GM21528 (cell line): ENCODE measurements at regions not wholly inside any gene's neighbourhood (a gene's known extent, or its start where the extent isn't known, plus 50 kb on each side); places are given as distances from the start of the nearest gene placed in this dataset.
"Not testable (repeated sequence)": the region's sequence is repeated elsewhere in the genome, so short reads cannot be mapped to it uniquely, and the experiment has no call there.

Experiments
- ATAC-seq: cut with Tn5 transposase; IDR thresholded peaks from one replicate; pipeline ENCODE4 v1.9.1; 2021; ENCODE audit warnings: mild to moderate bottlenecking, moderate library complexity; ENCODE audit not compliant: unreplicated experiment, low FRiP score

DNA sequence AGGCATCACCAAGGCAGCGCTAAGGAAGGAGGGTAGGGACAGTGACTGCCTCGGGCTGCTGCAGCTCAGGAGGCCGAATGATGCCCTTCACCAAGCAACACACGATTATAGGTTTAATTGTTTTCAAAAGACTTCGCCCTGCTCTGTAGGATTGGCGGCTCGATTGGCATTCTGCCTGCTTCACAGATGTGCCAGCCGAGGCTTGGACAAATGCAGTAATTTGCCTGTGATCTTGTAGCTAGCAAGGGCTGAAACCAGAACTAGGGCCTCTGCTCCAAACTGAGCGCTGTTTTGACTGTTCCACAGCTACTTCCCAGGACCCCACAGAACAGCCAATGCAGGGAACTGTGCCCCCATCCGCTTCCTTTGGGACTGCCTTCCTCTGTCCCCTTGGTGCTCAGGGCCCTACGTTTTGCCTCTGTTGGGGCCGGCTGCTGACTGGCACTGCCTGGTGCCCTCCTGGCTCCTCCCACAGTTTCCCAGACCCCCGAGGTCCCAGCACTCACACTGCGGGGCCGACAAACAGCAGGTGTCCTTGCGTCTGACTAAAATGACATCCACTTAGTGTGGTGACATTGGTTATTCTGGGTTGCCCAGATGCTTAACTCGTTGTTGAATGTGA lies 62.6 kb upstream of the EN2 start:
- ATAC-seq = no peak

DNA sequence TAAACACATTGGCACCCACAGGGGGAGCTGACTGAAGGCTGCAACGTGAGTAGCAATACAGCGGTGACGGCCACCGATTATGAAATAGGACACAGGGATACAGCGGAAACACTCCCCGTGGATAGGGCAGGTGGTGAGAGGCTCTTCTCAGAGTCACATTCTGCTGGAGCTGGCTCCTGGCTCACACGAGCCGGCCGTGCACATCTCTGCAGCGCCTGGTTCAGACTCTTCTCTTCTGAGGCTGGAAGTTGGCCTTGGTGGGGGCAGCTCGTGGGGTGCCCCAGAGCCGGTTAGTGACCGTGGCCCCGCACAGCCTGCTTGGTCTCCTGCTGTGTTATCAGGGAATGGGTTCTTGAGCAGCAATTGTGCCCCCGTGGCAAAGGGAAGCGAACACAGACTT lies 61.3 kb upstream of the EN2 start:
- no peak for ATAC-seq

DNA sequence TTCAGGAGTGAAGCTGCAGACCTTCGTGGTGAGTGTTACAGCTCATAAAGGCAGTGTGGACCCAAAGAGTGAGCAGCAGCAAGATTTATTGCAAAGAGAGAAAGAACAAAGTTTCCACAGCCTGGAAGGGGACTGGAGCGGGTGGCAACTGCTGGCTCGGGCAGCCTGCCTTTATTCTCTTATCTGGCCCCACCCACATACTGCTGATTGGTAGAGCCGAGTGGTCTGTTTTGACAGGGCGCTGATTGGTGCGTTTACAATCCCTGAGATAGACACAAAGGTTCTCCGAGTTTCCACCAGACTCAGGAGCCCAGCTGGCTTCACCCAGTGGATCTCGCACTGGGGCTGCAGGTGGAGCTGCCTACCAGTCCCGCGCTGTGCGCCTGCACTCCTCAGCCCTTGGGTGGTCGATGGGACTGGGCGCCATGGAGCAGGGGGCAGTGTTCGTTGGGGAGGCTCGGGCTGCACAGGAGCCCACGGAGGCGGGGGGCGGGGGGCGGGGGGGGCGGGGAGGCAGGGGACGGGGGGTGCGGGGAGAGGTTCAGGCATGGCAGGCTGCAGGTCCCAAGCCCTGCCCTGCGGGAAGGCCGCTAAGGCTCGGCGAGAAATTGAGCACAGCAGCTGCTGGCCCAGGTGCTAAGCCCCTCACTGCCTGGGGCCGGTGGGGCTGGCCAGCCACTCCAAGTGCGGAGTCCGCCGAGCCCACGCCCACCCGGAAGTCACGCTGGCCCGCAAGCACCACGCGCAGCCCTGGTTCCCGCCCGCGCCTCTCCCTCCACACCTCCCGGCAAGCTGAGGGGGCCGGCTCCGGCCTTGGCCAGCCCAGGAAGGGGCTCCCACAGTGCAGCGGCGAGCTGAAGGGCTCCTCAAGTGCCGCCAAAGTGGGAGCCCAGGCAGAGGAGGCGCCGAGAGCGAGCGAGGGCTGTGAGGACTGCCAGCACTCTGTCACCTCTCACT lies 59.9 kb upstream of the EN2 start:
- ATAC-seq = not testable (repeated sequence)

DNA sequence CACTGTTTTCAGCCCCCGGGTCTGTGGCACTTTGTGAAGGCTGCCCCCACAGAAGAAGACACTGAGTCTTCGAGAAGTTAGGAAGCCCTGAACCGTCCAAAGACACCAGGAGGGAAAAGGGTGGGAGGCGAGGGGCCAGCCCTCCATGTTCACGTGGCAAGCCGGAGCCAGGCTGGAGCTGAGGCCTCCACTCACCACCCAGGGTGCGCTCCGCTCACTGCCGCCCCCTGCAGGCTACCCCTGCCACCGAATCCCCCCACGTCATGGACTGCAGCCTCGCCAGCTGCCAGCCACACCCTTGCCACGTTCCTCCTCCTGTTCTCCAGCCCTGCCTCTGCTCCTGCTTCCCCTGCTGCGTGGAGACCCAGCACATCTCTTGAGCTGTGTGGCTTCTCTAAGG lies 59.0 kb upstream of the EN2 start:
- ATAC-seq = no peak

DNA sequence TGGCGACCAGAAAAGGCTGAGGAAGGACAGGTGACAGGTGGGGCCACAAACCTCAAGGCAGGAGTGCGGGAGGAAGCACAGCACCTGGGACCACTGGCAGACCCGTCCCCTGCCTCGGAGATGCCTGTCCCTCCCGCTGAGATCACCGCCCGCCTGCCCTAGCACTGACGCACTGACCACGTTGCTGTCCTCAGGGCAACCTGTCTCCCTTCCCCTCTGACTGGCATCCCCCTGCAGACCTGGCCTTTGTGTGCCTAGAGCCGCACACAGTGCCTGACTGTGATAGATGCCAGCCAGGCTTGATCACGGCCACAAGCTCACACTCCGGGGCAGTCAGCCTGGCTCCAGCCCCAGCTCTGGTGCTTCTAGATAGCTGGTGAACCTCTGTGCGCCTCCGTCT lies 58.4 kb upstream of the EN2 start:
- no peak for ATAC-seq

DNA sequence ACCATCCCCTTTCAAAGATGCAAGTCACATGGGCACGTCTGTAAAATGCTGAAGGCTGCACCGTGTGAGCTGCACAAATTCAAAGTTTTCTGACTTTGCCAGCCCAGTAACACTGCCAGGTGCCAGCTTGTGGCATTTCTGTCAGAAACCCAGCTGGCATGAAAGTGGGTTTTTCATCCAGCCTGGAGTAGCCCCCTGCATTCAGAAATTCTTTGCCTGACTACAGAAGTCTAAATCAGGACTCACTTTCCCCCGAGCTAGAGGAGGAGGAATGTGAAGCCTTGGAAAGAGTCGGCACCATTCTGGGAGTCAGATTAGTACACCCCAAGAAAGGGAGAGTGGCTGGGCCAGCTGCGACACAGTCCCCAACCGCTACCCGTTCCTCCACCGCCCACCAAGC lies 56.7 kb upstream of the EN2 start:
- ATAC-seq = no peak

DNA sequence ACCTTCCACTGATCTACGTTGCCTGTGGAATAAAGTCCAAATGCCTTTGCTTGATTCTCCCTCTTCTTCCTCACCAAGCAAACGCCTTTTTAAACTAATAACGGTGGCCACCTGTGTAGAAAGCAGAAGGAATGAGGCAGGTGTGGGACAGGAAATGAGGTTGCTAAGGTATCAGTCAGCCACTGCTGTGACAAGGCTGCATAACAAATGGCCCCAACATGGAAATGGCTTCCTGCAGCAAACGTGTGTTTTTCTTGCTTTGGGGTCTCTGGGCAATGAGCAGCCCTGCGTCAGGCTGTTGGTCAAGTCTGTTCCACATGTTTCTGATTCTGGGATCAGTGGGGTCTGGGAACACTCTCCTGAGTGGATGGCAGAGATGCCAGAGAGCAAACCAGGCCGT lies 56.0 kb upstream of the EN2 start:
- no peak for ATAC-seq

DNA sequence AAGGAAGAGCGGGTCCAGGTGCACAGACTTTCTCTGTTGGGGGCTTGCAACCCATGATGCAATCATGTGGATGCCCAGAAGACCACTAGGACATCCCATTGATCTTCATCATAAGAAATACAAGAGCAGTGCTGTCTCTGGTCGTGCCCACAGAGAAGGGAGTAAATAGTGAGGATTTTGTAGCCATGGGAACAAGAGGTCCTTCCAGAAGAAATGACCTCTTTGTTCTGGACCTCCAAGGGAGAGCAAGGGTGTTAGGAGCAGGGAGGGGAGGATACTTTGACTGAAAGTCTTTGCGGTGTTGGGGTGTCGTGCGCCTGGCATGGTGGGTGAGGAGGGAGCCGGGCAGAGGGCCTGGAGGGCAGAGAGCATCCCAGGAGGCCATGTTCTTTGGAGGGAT lies 55.0 kb upstream of the EN2 start:
- ATAC-seq = no peak

DNA sequence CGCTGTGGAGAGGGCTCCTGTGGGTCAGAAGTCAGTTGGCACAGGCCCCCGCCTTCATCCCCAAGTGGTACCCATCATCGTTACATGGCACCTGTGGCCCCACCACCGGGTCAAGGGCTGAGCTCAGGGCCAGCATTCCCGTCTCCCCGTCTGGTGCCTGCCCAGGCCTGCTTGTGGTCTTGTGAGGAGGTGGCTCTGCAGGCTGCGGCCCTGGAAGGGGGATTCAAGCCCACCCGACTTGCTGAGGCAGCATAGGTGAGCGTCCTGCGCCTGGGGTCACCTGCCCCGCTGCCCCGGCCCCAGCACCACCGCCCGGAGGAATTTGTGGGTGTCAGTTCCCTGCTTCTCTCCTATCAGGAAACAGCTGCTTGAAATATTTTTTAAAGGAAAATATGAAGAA lies 53.0 kb upstream of the EN2 start:
- no peak for ATAC-seq

DNA sequence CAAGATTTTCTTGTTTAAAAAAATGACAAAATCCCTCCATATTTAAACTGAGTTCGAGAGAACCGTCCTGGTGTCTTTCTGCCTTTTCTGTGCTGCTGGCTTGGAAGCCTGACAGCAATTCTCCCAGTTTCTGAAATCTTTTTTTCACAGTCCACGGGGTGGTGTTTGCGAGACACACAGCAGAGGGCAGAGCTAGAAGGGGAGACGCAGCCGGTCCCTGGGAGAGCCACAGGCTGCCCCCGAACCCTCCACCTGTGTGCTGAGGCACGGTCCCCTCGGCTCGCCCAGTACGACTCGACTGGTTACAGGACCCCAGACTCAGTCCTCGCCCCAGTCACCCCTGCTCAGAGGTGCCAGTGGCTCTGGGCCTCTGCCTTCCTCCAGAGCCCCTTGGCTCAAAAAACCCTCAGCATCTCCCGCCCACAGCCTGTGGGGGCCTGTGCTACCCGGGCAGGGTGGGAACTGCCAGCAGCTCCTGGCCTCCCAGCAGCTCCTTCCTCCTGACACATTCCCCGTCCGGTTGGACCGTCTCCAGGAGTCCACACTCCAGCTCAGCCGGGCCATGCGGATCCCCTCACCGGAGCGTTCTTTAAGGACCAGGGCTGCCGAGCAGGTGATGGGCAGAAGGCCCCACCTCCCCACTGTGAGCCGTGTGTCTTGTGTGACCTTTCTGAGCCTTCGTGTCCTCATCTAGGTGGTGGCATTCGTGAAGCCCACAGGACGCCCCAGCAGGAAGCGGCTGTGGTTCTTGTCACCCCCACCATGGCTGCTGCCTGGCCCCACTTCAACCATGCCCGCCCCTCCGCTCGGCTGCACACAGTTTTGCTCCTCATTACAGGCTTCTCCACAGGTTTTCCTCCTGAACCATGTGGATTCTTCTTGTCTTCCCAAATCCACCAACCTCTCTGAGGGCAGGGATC lies 52.3 kb upstream of the EN2 start:
- ATAC-seq = no peak

DNA sequence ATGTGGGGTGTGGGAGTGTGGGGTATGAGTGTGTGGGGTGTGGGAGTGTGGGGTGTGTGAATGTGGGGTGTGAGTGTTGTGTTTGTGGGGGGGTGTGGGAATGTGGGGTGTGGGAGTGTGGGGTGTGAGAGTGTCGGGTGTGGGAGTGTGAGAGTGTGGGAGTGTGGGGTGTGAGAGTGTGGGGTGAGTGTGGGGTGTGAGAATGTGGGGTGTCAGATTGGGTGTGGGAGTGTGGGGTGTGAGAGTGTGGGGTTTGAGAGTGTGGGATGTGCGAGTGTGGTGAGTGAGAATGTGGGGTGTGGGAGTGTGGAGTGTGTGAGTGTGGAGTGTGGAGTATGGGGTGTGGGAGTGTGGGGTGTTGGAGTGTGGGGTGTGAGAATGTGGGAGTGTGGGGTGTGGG lies 50.1 kb upstream of the EN2 start:
- no peak for ATAC-seq
